Stimulated activated naive B cell treated with anti-CD40 and anti-IgM and Interleukin-4, amounts not matched to agents 10 μg/mL and 1 μg/mL and 100 μg/mL, for 72 hours (primary cell): ENCODE measurements at regions not wholly inside any gene's neighbourhood (a gene's known extent, or its start where the extent isn't known, plus 50 kb on each side); places are given as distances from the start of the nearest gene placed in this dataset.

Source experiments
- ATAC-seq, 2 donors: fragments of 150-1000 bp; cut with Tn5 transposase; replicated peaks; 2 replicates each; pipeline ENCODE4 v1.10.0; 2021; ENCODE audit warnings: moderate library complexity in 1 of 2
- DNase-seq: peaks from one replicate; pipeline ENCODE4 v3.0.0; 2021
- H3K27ac Mint-ChIP-seq: one replicate; pipeline ENCODE4 v1.8.0; 2022; ENCODE audit warnings: mild to moderate bottlenecking, mixed read lengths
- H3K27me3 Mint-ChIP-seq, 2 donors: one replicate each; pipeline ENCODE4 v1.8.0; 2022; ENCODE audit warnings: mixed read lengths in 2 of 2
- H3K36me3 Mint-ChIP-seq, 2 donors: one replicate each; pipeline ENCODE4 v1.8.0; 2022; ENCODE audit warnings: mixed read lengths in 2 of 2, mild to moderate bottlenecking in 1 of 2
- H3K4me1 Mint-ChIP-seq, 2 donors: one replicate each; pipeline ENCODE4 v1.8.0; 2022; ENCODE audit warnings: mixed read lengths in 2 of 2, mild to moderate bottlenecking in 1 of 2
- H3K4me3 Mint-ChIP-seq, 2 donors: one replicate each; pipeline ENCODE4 v1.8.0; 2022; ENCODE audit warnings: mild to moderate bottlenecking in 2 of 2, mixed read lengths in 2 of 2, moderate library complexity in 1 of 2
- H3K9me3 Mint-ChIP-seq, 2 donors: one replicate each; pipeline ENCODE4 v1.8.0; 2022; ENCODE audit warnings: mixed read lengths in 2 of 2, mild to moderate bottlenecking in 1 of 2

- Mint-ChIP-seq H3K36me3 (no peaks in the 10 kb centered on the region), H3K27me3 (no peaks in the 10 kb centered on the region), H3K4me1 (no peaks in the 10 kb centered on the region), H3K27ac (no peak overlapping the region), H3K9me3 (peaks cover 0 to 1% of the 10 kb centered on the region in 2 donors), H3K4me3 (no peak overlapping the region)
- DNase-seq = no peak
- no peak for ATAC-seq
These were observed 222.7 kb downstream of the SOX4 start for GRCh38 chr6:21816231-21816630.

GRCh38 chr6:21820442-21820841 lies 226.9 kb downstream of the SOX4 start:
- DNase-seq (no peak), ATAC-seq (no peak)
- Mint-ChIP-seq H3K27ac (no peak overlapping the region), H3K4me1 (no peaks in the 10 kb centered on the region), H3K27me3 (no peaks in the 10 kb centered on the region), H3K9me3 (no peaks in the 10 kb centered on the region), H3K36me3 (no peaks in the 10 kb centered on the region), H3K4me3 (no peak overlapping the region)

- Mint-ChIP-seq H3K27ac (no peak overlapping the region), H3K4me3 (no peak overlapping the region), H3K4me1 (no peaks in the 10 kb centered on the region), H3K36me3 (no peaks in the 10 kb centered on the region), H3K9me3 (no peaks in the 10 kb centered on the region), H3K27me3 (peaks cover 0 to 4% of the 10 kb centered on the region in 2 donors)
- no peak for DNase-seq
- ATAC-seq = no peak
These were observed 229.8 kb downstream of the SOX4 start for GRCh38 chr6:21823371-21823770.

- no peak overlapping the region for H3K4me3 Mint-ChIP-seq
- peaks cover 0 to 4% of the 10 kb centered on the region in 2 donors for H3K27me3 Mint-ChIP-seq
- H3K4me1 Mint-ChIP-seq = no peaks in the 10 kb centered on the region
- H3K9me3 Mint-ChIP-seq = no peaks in the 10 kb centered on the region
- H3K36me3 Mint-ChIP-seq = no peaks in the 10 kb centered on the region
- no peak overlapping the region for H3K27ac Mint-ChIP-seq
- no peak for DNase-seq
- ATAC-seq = no peak
These were observed 231.1 kb downstream of the SOX4 start for GRCh38 chr6:21824431-21825177.

GRCh38 chr6:21826023-21826422 lies 232.5 kb downstream of the SOX4 start:
- H3K4me3 Mint-ChIP-seq = no peak overlapping the region
- H3K27ac Mint-ChIP-seq = no peak overlapping the region
- DNase-seq (no peak), ATAC-seq (no peak)
- H3K4me1 Mint-ChIP-seq = no peaks in the 10 kb centered on the region
- H3K36me3 Mint-ChIP-seq = no peaks in the 10 kb centered on the region
- peaks cover 0 to 4% of the 10 kb centered on the region in 2 donors for H3K27me3 Mint-ChIP-seq
- H3K9me3 Mint-ChIP-seq = no peaks in the 10 kb centered on the region

GRCh38 chr6:21826904-21827303 lies 233.4 kb downstream of the SOX4 start:
- Mint-ChIP-seq H3K4me1 (peaks cover 0 to 8% of the 10 kb centered on the region in 2 donors), H3K36me3 (no peaks in the 10 kb centered on the region), H3K9me3 (no peaks in the 10 kb centered on the region), H3K27me3 (peaks cover 0 to 4% of the 10 kb centered on the region in 2 donors), H3K27ac (no peak overlapping the region), H3K4me3 (no peak overlapping the region)
- DNase-seq = no peak
- no peak for ATAC-seq

GRCh38 chr6:21827425-21828202 lies 234.1 kb downstream of the SOX4 start:
- Mint-ChIP-seq H3K27me3 (peaks cover 0 to 4% of the 10 kb centered on the region in 2 donors), H3K27ac (no peak overlapping the region), H3K36me3 (no peaks in the 10 kb centered on the region), H3K9me3 (no peaks in the 10 kb centered on the region), H3K4me3 (no peak overlapping the region), H3K4me1 (peaks cover 0 to 11% of the 10 kb centered on the region in 2 donors)
- DNase-seq (no peak), ATAC-seq (no peak)

- H3K9me3 Mint-ChIP-seq = no peaks in the 10 kb centered on the region
- H3K4me1 Mint-ChIP-seq = peaks cover 0 to 11% of the 10 kb centered on the region in 2 donors
- no peak for DNase-seq
- H3K27ac Mint-ChIP-seq = no peak overlapping the region
- no peaks in the 10 kb centered on the region for H3K36me3 Mint-ChIP-seq
- no peak overlapping the region for H3K4me3 Mint-ChIP-seq
- H3K27me3 Mint-ChIP-seq = peaks cover 0 to 4% of the 10 kb centered on the region in 2 donors
- no peak for ATAC-seq
These were observed 235.2 kb downstream of the SOX4 start for GRCh38 chr6:21828704-21829103.

GRCh38 chr6:21829126-21829525 lies 235.6 kb downstream of the SOX4 start:
- Mint-ChIP-seq H3K4me3 (no peak overlapping the region), H3K9me3 (no peaks in the 10 kb centered on the region), H3K36me3 (no peaks in the 10 kb centered on the region), H3K27me3 (peaks cover 0 to 4% of the 10 kb centered on the region in 2 donors), H3K27ac (no peak overlapping the region), H3K4me1 (peaks cover 0 to 11% of the 10 kb centered on the region in 2 donors)
- DNase-seq (no peak), ATAC-seq (no peak)

GRCh38 chr6:21831521-21832291 lies 238.2 kb downstream of the SOX4 start:
- peaks cover 0 to 4% of the 10 kb centered on the region in 2 donors for H3K27me3 Mint-ChIP-seq
- no peaks in the 10 kb centered on the region for H3K9me3 Mint-ChIP-seq
- peaks cover 1 to 19% of the 10 kb centered on the region in 2 donors for H3K4me1 Mint-ChIP-seq
- no peak overlapping the region for H3K4me3 Mint-ChIP-seq
- no peaks in the 10 kb centered on the region for H3K36me3 Mint-ChIP-seq
- ATAC-seq (no peak), DNase-seq (no peak)
- no peak overlapping the region for H3K27ac Mint-ChIP-seq

- Mint-ChIP-seq H3K27ac (no peak overlapping the region), H3K4me1 (peaks cover 3 to 25% of the 10 kb centered on the region in 2 donors), H3K4me3 (no peak overlapping the region), H3K36me3 (no peaks in the 10 kb centered on the region), H3K27me3 (no peaks in the 10 kb centered on the region), H3K9me3 (no peaks in the 10 kb centered on the region)
- ATAC-seq = no peak
- DNase-seq = no peak
These were observed 242.7 kb downstream of the SOX4 start for GRCh38 chr6:21836277-21836676.

- Mint-ChIP-seq H3K27ac (no peak overlapping the region), H3K4me1 (peaks cover 3 to 19% of the 10 kb centered on the region in 2 donors), H3K36me3 (no peaks in the 10 kb centered on the region), H3K27me3 (no peaks in the 10 kb centered on the region), H3K9me3 (no peaks in the 10 kb centered on the region), H3K4me3 (no peak overlapping the region)
- DNase-seq (no peak), ATAC-seq (no peak)
These were observed 243.3 kb downstream of the SOX4 start for GRCh38 chr6:21836772-21837425.

GRCh38 chr6:21840428-21840827 lies 246.9 kb downstream of the SOX4 start:
- Mint-ChIP-seq H3K27me3 (no peaks in the 10 kb centered on the region), H3K27ac (no peak overlapping the region), H3K36me3 (no peaks in the 10 kb centered on the region), H3K9me3 (no peaks in the 10 kb centered on the region), H3K4me3 (no peak overlapping the region), H3K4me1 (peaks cover 2 to 8% of the 10 kb centered on the region in 2 donors)
- no peak for ATAC-seq
- DNase-seq = no peak
